Breast epithelium (tissue), 4 donors: ENCODE measurements at regions not wholly inside any gene's neighbourhood (a gene's known extent, or its start where the extent isn't known, plus 50 kb on each side); places are given as distances from the start of the nearest gene placed in this dataset.

Source experiments
- DNase-seq, 2 donors: peaks; one replicate each; pipeline ENCODE4 v3.0.0-alpha.2; 2019; ENCODE audit warnings: low spot score in 2 of 2
- H3K27ac ChIP-seq, 2 donors: fragments of 200-600 bp; sonication (generic) in 1 of 2; one replicate each; pipeline ENCODE4 v1.5.1; 2016 to 2019; ENCODE audit warnings: mild to moderate bottlenecking in 1 of 2
- H3K27me3 ChIP-seq, 2 donors: fragments of 200-600 bp; sonication (generic) in 1 of 2; one replicate each; pipeline versions ENCODE4 v1.5.1 to v1.6.0; 2017 to 2019; ENCODE audit warnings: control low read depth in 1 of 2, mild to moderate bottlenecking in 1 of 2
- H3K36me3 ChIP-seq: fragments of 200-600 bp; one replicate; pipeline ENCODE4 v1.5.1; 2019
- H3K4me1 ChIP-seq, 2 donors: fragments of 200-600 bp; sonication (generic); one replicate each; pipeline ENCODE4 v1.5.1; 2016 to 2019; ENCODE audit warnings: control low read depth in 1 of 2
- H3K4me3 ChIP-seq, 3 donors: fragments of 200-600 bp; sonication (generic); 1 replicate in 2 of 3; 2 replicates in 1 of 3; pipeline ENCODE4 v1.5.1; 2016 to 2019; ENCODE audit warnings: mild to moderate bottlenecking in 3 of 3, moderate library complexity in 2 of 3
- H3K9me3 ChIP-seq, 2 donors: fragments of 200-600 bp; sonication (generic) in 1 of 2; one replicate each; pipeline ENCODE4 v1.5.1; 2016 to 2019; ENCODE audit warnings: control low read depth in 1 of 2
- CTCF ChIP-seq, 3 donors: fragments of 450-650 bp; IDR thresholded peaks; one replicate each; pipeline ENCODE4 v1.5.1; 2016 to 2017; ENCODE audit warnings: antibody characterized with exemption in 3 of 3, mild to moderate bottlenecking in 3 of 3, moderate library complexity in 3 of 3
- POLR2A ChIP-seq: fragments of 450-650 bp; IDR thresholded peaks from one replicate; pipeline ENCODE4 v1.6.1; 2016; ENCODE audit warnings: antibody characterized with exemption, mild to moderate bottlenecking, moderate library complexity
- POLR2AphosphoS5 ChIP-seq, 3 donors: sonication (generic); formaldehyde crosslinking; IDR thresholded peaks; one replicate each; pipeline ENCODE4 v1.6.1; 2017; ENCODE audit warnings: antibody characterized with exemption in 3 of 3
- intact Hi-C: fragments of 100-400 bp; cut with DNase I; formaldehyde crosslinking; loops from one replicate; pipeline ENCODE4 v1.15.1; 2023; ENCODE audit warnings: low total_unique reads

GRCh38 chr14:58780185-58780584 lies 142.4 kb downstream of the DACT1 start:
- Histone ChIP-seq H3K9me3 (no peaks in the 10 kb centered on the region), H3K27me3 (no peaks in the 10 kb centered on the region), H3K4me1 (no peaks in the 10 kb centered on the region), H3K36me3 (no peaks in the 10 kb centered on the region), H3K27ac (no peak overlapping the region), H3K4me3 (no peak overlapping the region)
- TF ChIP-seq CTCF (IDR thresholded peaks at IDR 0.05) (no peak), POLR2AphosphoS5 (IDR thresholded peaks at IDR 0.05) (no peak), POLR2A (no peak)
- intact Hi-C loops = loop anchor here (5.0 kb wide), 1 partner anchor 367 kb away; no protein-coding TSS in a partner anchor
- no peak for DNase-seq

GRCh38 chr14:58780605-58781004 lies 142.8 kb downstream of the DACT1 start:
- DNase-seq = no peak
- Histone ChIP-seq H3K4me3 (no peak overlapping the region), H3K27me3 (no peaks in the 10 kb centered on the region), H3K4me1 (no peaks in the 10 kb centered on the region), H3K9me3 (no peaks in the 10 kb centered on the region), H3K36me3 (no peaks in the 10 kb centered on the region), H3K27ac (no peak overlapping the region)
- intact Hi-C loops = loop anchor here (5.0 kb wide), 1 partner anchor 367 kb away; no protein-coding TSS in a partner anchor
- TF ChIP-seq POLR2AphosphoS5 (IDR thresholded peaks at IDR 0.05) (no peak), POLR2A (no peak), CTCF (IDR thresholded peaks at IDR 0.05) (no peak)

GRCh38 chr14:58782011-58782410 lies 144.2 kb downstream of the DACT1 start:
- intact Hi-C loops = loop anchor here (5.0 kb wide), 1 partner anchor 365 kb away; no protein-coding TSS in a partner anchor
- Histone ChIP-seq H3K36me3 (no peaks in the 10 kb centered on the region), H3K4me3 (no peak overlapping the region), H3K9me3 (no peaks in the 10 kb centered on the region), H3K4me1 (no peaks in the 10 kb centered on the region), H3K27ac (no peak overlapping the region), H3K27me3 (no peaks in the 10 kb centered on the region)
- TF ChIP-seq POLR2AphosphoS5 (IDR thresholded peaks at IDR 0.05) (no peak), POLR2A (no peak), CTCF (IDR thresholded peaks at IDR 0.05) (no peak)
- no peak for DNase-seq

GRCh38 chr14:58783792-58784511 lies 146.2 kb downstream of the DACT1 start:
- no peak overlapping the region for H3K4me3 ChIP-seq
- no peaks in the 10 kb centered on the region for H3K9me3 ChIP-seq
- no peak overlapping the region for H3K27ac ChIP-seq
- intact Hi-C loops = loop anchor here (5.0 kb wide), 1 partner anchor 363 kb away; no protein-coding TSS in a partner anchor
- H3K36me3 ChIP-seq = no peaks in the 10 kb centered on the region
- no peaks in the 10 kb centered on the region for H3K27me3 ChIP-seq
- no peaks in the 10 kb centered on the region for H3K4me1 ChIP-seq
- TF ChIP-seq POLR2AphosphoS5 (IDR thresholded peaks at IDR 0.05) (no peak), CTCF (IDR thresholded peaks at IDR 0.05) (no peak), POLR2A (no peak)
- DNase-seq = no peak

GRCh38 chr14:58784931-58785330 lies 147.2 kb downstream of the DACT1 start:
- H3K4me3 ChIP-seq = no peak overlapping the region
- H3K27ac ChIP-seq = no peak overlapping the region
- no peak for TF ChIP-seq POLR2A
- no peak for TF ChIP-seq CTCF (IDR thresholded peaks at IDR 0.05)
- TF ChIP-seq POLR2AphosphoS5 (IDR thresholded peaks at IDR 0.05) = no peak
- intact Hi-C loops = loop anchor here (5.0 kb wide), 2 partner anchors 222 to 362 kb away; no protein-coding TSS in a partner anchor
- H3K36me3 ChIP-seq = no peaks in the 10 kb centered on the region
- H3K4me1 ChIP-seq = no peaks in the 10 kb centered on the region
- no peak for DNase-seq
- H3K27me3 ChIP-seq = no peaks in the 10 kb centered on the region
- H3K9me3 ChIP-seq = no peaks in the 10 kb centered on the region
